Caco-2 (cell line): ENCODE measurements at regions not wholly inside any gene's neighbourhood (a gene's known extent, or its start where the extent isn't known, plus 50 kb on each side); places are given as distances from the start of the nearest gene placed in this dataset.
A peak's percentile ranks its signal among the peaks of the same experiment; 100 is the strongest.

Experiments
- BruUV-seq: library from RNA; stranded (reverse); fragments of 400-500 nt; replicated peaks from 2 replicates; lab custom pipeline; 2021; lab: Mats Ljungman, UMichigan
- CTCF ChIA-PET: fragments of 300-600 bp; sonication (Branson Sonifier 250); formaldehyde crosslinking; loops from one replicate; lab custom pipeline; 2022; ENCODE audit warnings: antibody characterized with exemption; lab: Charles Lee
- POLR2A ChIA-PET: fragments of 300-600 bp; sonication (Branson Sonifier 250); formaldehyde crosslinking; loops from one replicate; lab custom pipeline; 2022; ENCODE audit warnings: antibody characterized with exemption; lab: Charles Lee
- DNase-seq, 2 experiments: peaks; one replicate each; pipeline versions ENCODE4 v3.0.0 to v3.0.0-alpha.2; 2020 to 2022
- H3K27me3 ChIP-seq: replicated peaks from 2 replicates; pipeline ENCODE4 v1.6.0; 2011; ENCODE audit warnings: low read length; ENCODE audit not compliant: control insufficient read depth, insufficient read depth
- H3K36me3 ChIP-seq: 2 replicates; pipeline ENCODE4 v1.5.1; 2011; ENCODE audit warnings: low read length; ENCODE audit not compliant: control insufficient read depth, insufficient read depth
- H3K4me1 ChIP-seq: fragments of 250-450 bp; sonication (Bioruptor Pico); 2 replicates; pipeline ENCODE4 v1.5.1; 2020; ENCODE audit warnings: mild to moderate bottlenecking
- H3K4me3 ChIP-seq: 2 replicates; pipeline ENCODE4 v1.5.1; 2011; ENCODE audit warnings: low read depth, mild to moderate bottlenecking, control low read depth, low read length
- H3K9me3 ChIP-seq: fragments of 250-450 bp; sonication (Bioruptor Pico); 2 replicates; pipeline ENCODE4 v1.5.1; 2020; ENCODE audit warnings: mild to moderate bottlenecking, moderate library complexity
- H3K27ac Mint-ChIP-seq: one replicate; pipeline ENCODE4 v1.8.0; 2022; ENCODE audit warnings: mixed read lengths; ENCODE audit not compliant: unreplicated experiment
- H3K27me3 Mint-ChIP-seq: one replicate; pipeline ENCODE4 v1.8.0; 2022; ENCODE audit warnings: mixed read lengths; ENCODE audit not compliant: insufficient read depth, unreplicated experiment
- H3K36me3 Mint-ChIP-seq: one replicate; pipeline ENCODE4 v1.8.0; 2022; ENCODE audit warnings: mild to moderate bottlenecking, mixed read lengths; ENCODE audit not compliant: insufficient read depth, unreplicated experiment
- H3K4me1 Mint-ChIP-seq: one replicate; pipeline ENCODE4 v1.8.0; 2022; ENCODE audit warnings: low read depth, mixed read lengths; ENCODE audit not compliant: unreplicated experiment
- H3K4me3 Mint-ChIP-seq: one replicate; pipeline ENCODE4 v1.8.0; 2022; ENCODE audit warnings: mild to moderate bottlenecking, moderate library complexity, mixed read lengths; ENCODE audit not compliant: unreplicated experiment
- H3K9me3 Mint-ChIP-seq: one replicate; pipeline ENCODE4 v1.8.0; 2022; ENCODE audit warnings: mixed read lengths; ENCODE audit not compliant: unreplicated experiment
- intact Hi-C: fragments of 100-400 bp; cut with micrococcal nuclease; formaldehyde crosslinking; loops from one replicate; pipeline ENCODE4 v1.10.0; 2022; ENCODE audit not compliant: unreplicated experiment
- TF ChIP-seq, protein P1 (sequence below), 2 experiments: fragments of 200-600 bp in 1 of 2; IDR thresholded peaks; 1 replicate in 1 of 2; 2 replicates in 1 of 2; pipeline versions ENCODE4 v1.5.1 to v1.8.0; 2011 to 2022; ENCODE audit warnings: antibody characterized with exemption in 1 of 2, control low read depth in 1 of 2, inconsistent platforms in 1 of 2, low read depth in 1 of 2, low read length in 1 of 2, mild to moderate bottlenecking in 1 of 2, moderate library complexity in 1 of 2; ENCODE audit not compliant: insufficient read depth in 1 of 2, severe bottlenecking in 1 of 2, unreplicated experiment in 1 of 2

DNA sequence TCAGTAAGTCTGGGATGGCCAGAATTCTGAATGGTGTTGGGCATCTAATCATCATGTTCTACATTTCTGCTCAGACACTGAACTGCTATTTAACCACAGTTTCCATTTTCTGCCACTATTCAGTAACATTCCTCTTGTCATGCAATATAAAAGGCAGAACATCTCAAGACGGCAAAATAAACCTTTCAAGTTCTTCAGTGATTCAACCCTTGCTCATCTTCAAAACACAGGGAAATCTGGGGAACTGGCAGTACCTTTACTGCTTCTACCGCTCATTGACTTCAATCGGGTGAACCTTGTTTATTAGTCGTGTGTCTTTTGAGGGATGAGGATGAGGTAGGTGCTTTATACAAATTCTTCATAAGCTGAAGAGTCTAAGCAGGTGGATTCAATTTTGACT, 184.7 kb upstream of the ANK3 start:
- Mint-ChIP-seq H3K4me1 (peaks cover 29% of the 10 kb centered on the region), H3K9me3 (no peaks in the 10 kb centered on the region), H3K4me3 (no peak overlapping the region), H3K27ac (no peak overlapping the region), H3K36me3 (no peaks in the 10 kb centered on the region), H3K27me3 (no peaks in the 10 kb centered on the region)
- H3K36me3 ChIP-seq = no peaks in the 10 kb centered on the region
- H3K4me1 ChIP-seq = peaks cover 21% of the 10 kb centered on the region
- ChIA-PET POLR2A (no interaction called here), CTCF (no interaction called here)
- TF ChIP-seq, protein P1, sequence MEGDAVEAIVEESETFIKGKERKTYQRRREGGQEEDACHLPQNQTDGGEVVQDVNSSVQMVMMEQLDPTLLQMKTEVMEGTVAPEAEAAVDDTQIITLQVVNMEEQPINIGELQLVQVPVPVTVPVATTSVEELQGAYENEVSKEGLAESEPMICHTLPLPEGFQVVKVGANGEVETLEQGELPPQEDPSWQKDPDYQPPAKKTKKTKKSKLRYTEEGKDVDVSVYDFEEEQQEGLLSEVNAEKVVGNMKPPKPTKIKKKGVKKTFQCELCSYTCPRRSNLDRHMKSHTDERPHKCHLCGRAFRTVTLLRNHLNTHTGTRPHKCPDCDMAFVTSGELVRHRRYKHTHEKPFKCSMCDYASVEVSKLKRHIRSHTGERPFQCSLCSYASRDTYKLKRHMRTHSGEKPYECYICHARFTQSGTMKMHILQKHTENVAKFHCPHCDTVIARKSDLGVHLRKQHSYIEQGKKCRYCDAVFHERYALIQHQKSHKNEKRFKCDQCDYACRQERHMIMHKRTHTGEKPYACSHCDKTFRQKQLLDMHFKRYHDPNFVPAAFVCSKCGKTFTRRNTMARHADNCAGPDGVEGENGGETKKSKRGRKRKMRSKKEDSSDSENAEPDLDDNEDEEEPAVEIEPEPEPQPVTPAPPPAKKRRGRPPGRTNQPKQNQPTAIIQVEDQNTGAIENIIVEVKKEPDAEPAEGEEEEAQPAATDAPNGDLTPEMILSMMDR (IDR thresholded peaks at IDR 0.05; ENCODE audit: insufficient read depth in 1 of 2, low read depth in 1 of 2, low read length in 1 of 2, severe bottlenecking in 1 of 2, unreplicated experiment in 1 of 2) = no peak
- 0 out of 2 replicates have a peak, but pooled peaks cover 5% of the 10 kb centered on the region for H3K9me3 ChIP-seq
- intact Hi-C loops = no loop called here
- H3K4me3 ChIP-seq = no peak overlapping the region
- no peak for DNase-seq
- H3K27me3 ChIP-seq = no peaks in the 10 kb centered on the region
- no TSS peak for BruUV-seq

DNA sequence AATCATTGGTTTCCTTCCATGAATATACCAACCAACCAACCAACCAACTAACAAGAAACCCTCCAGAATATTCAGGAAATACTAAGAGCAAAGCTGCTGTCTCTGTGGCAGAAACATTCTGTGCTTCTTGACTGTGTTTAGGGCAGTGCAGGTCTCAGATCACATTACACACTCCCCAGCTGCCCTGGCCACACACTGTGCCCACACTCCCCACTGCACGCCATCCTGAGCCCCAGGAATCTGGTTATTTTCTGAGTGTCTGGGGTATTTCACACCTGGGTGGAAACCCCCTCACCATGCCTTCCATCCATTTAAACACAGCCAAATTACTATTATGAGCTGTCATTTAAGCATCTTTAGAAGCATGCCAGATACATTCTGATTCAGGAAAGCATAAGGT, 183.7 kb upstream of the ANK3 start:
- Histone ChIP-seq H3K4me1 (peaks cover 15% of the 10 kb centered on the region), H3K4me3 (no peak overlapping the region), H3K36me3 (no peaks in the 10 kb centered on the region), H3K9me3 (0 out of 2 replicates have a peak, but pooled peaks cover 5% of the 10 kb centered on the region), H3K27me3 (no peaks in the 10 kb centered on the region)
- no TSS peak for BruUV-seq
- DNase-seq = no peak
- Mint-ChIP-seq H3K36me3 (no peaks in the 10 kb centered on the region), H3K27ac (no peak overlapping the region), H3K4me3 (peak overlapping the region; percentile 70), H3K9me3 (no peaks in the 10 kb centered on the region), H3K27me3 (no peaks in the 10 kb centered on the region), H3K4me1 (peaks cover 24% of the 10 kb centered on the region)
- TF ChIP-seq, protein P1 (IDR thresholded peaks at IDR 0.05; ENCODE audit: insufficient read depth in 1 of 2, low read depth in 1 of 2, low read length in 1 of 2, severe bottlenecking in 1 of 2, unreplicated experiment in 1 of 2) = no peak
- intact Hi-C loops = loop anchor here (2.0 kb wide), 1 partner anchor 195 kb away; no protein-coding TSS in a partner anchor
- ChIA-PET CTCF (no interaction called here), POLR2A (no interaction called here)

DNA sequence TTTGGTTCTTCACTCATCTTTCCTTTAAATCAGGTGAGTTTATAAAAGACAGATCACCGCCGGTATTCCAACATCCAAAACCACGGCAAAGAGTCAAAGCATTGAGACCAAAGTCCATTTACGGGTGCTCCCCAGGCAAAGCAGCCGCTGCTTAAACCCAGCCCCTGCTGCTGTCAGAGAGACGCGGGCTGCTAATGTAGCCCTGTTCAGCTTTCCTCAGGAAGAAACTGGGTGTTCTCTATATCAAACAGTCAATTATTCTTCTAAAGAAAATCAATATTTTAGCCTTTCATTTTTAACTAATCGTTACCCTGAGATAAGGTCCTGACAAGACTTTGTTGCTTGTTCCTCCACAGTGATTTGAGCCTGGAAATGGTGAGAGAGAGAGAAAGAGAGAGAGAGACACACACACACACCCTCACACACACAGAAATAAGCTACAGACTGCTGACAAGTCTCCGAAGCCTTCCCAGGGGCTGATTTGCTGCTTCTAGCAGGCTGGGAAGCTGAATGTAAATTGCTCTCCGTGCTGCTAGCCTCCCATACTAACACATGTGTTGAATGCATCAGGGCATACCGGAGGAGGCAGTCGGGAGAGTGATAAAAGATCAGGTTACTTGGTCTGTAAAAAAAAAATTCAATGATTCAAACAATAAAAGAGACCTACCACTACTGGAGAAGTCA, 183.0 kb upstream of the ANK3 start:
- TF ChIP-seq, protein P1 (IDR thresholded peaks at IDR 0.05; ENCODE audit: insufficient read depth in 1 of 2, low read depth in 1 of 2, low read length in 1 of 2, severe bottlenecking in 1 of 2, unreplicated experiment in 1 of 2) = no peak
- H3K9me3 ChIP-seq = 0 out of 2 replicates have a peak, but pooled peaks cover 2% of the 10 kb centered on the region
- Mint-ChIP-seq H3K27ac (peak overlapping the region; percentile 7), H3K9me3 (peaks cover 5% of the 10 kb centered on the region), H3K27me3 (no peaks in the 10 kb centered on the region), H3K36me3 (no peaks in the 10 kb centered on the region), H3K4me3 (peak overlapping the region; percentile 70), H3K4me1 (peaks cover 17% of the 10 kb centered on the region)
- peak overlapping the region; percentile 31 for H3K4me3 ChIP-seq
- H3K27me3 ChIP-seq = no peaks in the 10 kb centered on the region
- no peaks in the 10 kb centered on the region for H3K36me3 ChIP-seq
- DNase-seq = peak; percentile 65 to 73
- POLR2A ChIA-PET = no interaction called here
- peaks cover 8% of the 10 kb centered on the region for H3K4me1 ChIP-seq
- CTCF ChIA-PET = interaction anchor here (0.6 kb wide), 1 partner anchor 133 kb away, joined by 3 read pairs; no protein-coding TSS in a partner anchor
- intact Hi-C loops = loop anchor here (2.0 kb wide), 1 partner anchor 196 kb away; no protein-coding TSS in a partner anchor
- BruUV-seq = no TSS peak
